Head of caudate nucleus (tissue), 42 donors: ENCODE measurements at regions not wholly inside any gene's neighbourhood (a gene's known extent, or its start where the extent isn't known, plus 50 kb on each side); places are given as distances from the start of the nearest gene placed in this dataset.

Experiments
- DNase-seq, 42 donors: peaks; one replicate each; pipeline versions ENCODE4 v3.0.0 to v3.0.0-alpha.2; 2020 to 2021; ENCODE audit warnings: mixed read lengths in 7 of 42
- intact Hi-C: fragments of 100-400 bp; cut with DNase I; formaldehyde crosslinking; loops from one replicate; pipeline ENCODE4 v1.15.0; 2022

DNA sequence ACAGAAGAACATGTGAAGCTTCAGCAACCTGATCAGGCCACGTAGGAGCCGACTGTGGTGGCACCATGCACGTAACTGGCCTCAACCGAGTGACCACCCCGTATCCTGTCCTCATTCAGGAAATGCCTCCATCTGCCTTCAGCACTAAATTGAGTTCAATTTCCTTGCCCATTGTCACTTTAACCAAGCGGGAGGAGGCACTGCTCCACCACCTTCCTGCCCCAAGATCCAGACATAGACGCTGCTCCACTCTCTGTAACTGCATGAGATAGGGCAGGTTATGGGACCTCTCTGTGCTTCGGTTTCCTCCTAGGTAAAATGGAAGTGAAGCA is 80.1 kb upstream of the POMGNT2 start:
- intact Hi-C loops = no loop called here
- DNase-seq = no peak

DNA sequence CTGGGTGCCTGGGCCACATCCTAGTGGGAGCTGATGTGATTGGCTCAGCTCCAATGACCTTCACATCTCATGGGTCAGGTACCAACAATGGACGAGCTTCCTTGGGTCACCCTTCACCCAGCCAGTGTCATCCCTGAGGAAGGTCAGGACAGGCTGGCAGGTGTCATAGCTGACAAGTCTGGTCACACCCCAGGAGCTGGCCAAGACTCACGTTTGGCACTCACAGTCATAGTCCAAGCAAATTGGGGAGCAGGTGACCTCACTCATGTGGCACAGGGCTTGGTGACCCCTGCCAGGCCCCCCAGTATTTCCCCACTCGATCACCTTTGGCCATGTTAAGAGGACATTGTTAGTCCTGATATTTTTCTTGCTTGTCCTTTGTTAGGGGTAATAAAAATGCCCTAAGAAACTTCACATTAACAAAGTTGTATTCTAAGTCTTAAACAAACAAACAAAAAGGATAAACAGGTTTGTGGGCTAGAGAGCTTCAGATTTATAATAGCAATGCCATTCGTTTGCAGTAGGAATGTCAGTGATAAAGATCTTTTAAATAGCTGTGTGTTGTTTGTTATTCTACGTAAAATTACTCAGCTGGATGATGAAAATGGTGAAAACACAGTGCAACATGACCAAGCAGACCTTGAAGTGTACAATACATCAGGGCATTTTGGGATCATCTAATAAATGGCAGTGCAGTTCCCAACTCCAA is 79.5 kb upstream of the POMGNT2 start:
- no peak for DNase-seq
- intact Hi-C loops = no loop called here

DNA sequence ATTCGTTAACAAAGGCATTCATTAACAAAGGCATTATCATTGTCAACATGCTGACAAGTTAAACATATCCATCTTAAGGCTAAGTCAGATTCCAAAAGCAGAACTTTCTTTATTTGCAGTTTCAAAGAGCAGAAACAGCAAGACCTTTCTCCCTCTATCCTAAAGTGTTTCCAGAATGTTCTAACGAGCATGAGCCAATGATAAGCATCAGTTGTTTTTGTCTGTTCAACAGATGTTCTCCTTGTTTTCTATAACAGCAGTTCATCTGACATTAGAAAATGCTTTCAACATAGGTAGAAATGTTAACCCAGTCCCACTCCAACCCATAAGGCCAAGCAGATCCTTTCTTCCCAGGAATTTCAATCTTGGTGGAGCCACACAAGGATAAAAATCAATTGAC is 77.6 kb upstream of the POMGNT2 start:
- intact Hi-C loops = no loop called here
- DNase-seq = no peak

DNA sequence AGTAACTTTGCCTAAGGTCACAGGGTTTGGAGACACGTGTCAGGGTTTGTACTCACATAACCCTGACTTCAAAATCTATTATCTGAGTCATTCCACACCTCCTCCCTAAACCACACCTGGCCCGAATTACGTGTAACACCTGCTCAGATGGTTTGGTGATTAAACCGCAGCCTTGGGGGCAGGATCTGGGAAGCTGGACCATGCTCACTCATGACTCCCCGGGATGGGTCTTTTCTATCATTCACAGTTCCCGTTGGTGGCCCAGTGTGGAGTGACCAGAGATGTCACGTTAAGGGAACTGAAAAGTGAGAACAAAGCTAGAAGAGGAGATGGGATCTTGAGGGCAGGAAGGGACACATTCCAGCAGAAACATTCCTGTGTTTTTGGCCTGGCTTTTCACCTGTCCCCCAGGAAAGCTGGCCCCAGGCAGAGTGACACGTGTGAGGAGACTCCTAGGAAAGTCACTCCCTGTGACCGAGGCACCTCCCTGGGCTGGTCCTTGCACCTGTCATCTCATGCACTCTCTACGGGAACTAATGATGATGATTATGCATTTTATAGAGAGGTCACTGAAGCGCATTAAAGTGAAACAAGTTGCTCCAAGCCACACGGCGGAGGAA is 75.4 kb upstream of the POMGNT2 start:
- intact Hi-C loops = no loop called here
- peak in 3 of 42 donors; percentile 11 to 36 (median 18) for DNase-seq

DNA sequence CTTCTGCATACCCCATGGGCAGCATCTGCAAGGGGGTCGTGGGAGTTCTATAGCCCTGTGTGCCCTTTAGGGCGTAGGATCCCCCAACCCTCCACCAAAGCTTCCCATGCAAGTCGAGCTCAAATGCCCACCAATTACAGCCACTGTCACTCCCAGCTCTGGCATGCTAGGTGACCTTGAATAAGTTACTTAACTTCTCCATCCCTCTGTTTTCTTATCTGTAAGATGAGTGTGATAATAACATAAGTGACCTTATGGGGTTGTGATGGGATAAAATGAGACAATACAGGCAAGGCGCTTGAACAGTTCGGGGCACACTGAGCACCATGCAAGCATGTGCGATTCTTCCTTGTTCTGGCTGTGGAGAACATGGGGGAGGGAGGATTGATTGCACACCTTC is 74.8 kb upstream of the POMGNT2 start:
- DNase-seq = peak in 1 of 42 donors; percentile 6
- intact Hi-C loops = no loop called here

DNA sequence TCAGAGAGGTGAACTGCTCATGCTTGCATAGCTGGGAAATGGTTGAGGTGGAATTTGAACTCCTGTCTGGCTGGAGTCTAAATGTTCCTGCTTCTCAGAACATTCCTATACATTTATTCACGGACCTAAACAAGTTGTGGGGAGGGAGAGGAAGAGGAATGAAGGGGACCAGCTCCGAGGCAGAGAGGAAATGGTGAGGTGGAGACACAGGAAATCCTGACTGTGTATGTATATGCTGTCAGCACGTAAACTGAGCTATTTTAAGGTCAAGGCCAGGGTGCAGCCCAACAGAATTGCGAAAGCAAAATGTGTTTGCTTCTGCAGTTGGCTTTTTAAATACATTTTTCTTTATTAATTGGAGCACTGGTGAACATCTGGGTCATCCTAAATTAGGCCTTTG is 74.1 kb upstream of the POMGNT2 start:
- intact Hi-C loops = no loop called here
- no peak for DNase-seq

- intact Hi-C loops = no loop called here
- DNase-seq = peak in 1 of 42 donors; percentile 30
These were observed 73.0 kb upstream of the POMGNT2 start for GRCh38 chr3:43178891-43179366.

GRCh38 chr3:43177085-43177484 is 71.2 kb upstream of the POMGNT2 start:
- intact Hi-C loops = no loop called here
- DNase-seq = peak in 1 of 42 donors; percentile 21

- intact Hi-C loops = no loop called here
- DNase-seq = peak in 1 of 42 donors; percentile 18
These were observed 70.8 kb upstream of the POMGNT2 start for GRCh38 chr3:43176666-43177065.

DNA sequence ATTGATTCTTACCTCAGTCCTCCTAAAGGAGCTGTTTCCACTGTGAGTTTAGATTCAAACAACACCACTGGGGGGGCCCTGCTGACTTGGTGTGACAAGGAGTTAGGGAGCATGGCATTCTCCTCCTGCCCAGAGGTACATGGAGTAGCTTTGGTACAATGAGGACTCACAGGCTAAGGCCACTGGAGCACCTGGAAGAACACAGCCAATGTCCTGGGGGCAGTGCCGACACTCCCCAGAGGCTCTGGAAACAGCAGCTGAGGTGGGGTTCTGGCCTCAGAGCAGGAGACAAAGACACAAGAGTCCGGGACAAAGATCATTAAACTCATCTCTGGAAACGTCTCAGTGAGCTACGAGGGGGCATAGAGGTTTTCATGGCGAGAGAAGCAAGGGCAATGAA is 69.7 kb upstream of the POMGNT2 start:
- intact Hi-C loops = no loop called here
- DNase-seq = peak in 1 of 42 donors; percentile 9

DNA sequence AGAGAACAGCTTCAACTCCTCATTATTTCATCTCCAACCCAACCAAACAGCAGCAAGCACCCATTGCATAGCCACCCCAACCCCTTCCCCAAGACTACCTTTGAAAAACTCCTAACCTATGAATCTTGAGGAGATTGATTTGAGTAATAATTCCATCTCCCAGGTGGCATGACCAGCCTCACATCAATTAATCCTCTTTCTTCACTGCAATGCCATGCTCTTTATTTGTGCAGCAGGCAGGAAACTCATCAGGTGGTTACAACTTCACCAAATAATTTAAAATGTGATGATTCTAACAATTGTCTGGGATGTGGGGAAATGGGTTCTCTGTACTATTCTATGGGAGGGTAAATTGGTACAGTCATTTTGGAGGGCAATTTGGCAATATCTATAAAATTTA is 68.1 kb upstream of the POMGNT2 start:
- intact Hi-C loops = no loop called here
- DNase-seq = no peak

- intact Hi-C loops = no loop called here
- DNase-seq = no peak
These were observed 65.9 kb upstream of the POMGNT2 start for GRCh38 chr3:43171748-43172147.

- intact Hi-C loops = no loop called here
- DNase-seq = peak in 1 of 42 donors; percentile 9
These were observed 64.7 kb upstream of the POMGNT2 start for GRCh38 chr3:43170553-43170952.

- peak in 1 of 42 donors; percentile 12 for DNase-seq
- intact Hi-C loops = no loop called here
These were observed 64.1 kb upstream of the POMGNT2 start for GRCh38 chr3:43169987-43170386.

GRCh38 chr3:43166406-43166805 is 60.5 kb upstream of the POMGNT2 start:
- intact Hi-C loops = no loop called here
- DNase-seq = no peak

DNA sequence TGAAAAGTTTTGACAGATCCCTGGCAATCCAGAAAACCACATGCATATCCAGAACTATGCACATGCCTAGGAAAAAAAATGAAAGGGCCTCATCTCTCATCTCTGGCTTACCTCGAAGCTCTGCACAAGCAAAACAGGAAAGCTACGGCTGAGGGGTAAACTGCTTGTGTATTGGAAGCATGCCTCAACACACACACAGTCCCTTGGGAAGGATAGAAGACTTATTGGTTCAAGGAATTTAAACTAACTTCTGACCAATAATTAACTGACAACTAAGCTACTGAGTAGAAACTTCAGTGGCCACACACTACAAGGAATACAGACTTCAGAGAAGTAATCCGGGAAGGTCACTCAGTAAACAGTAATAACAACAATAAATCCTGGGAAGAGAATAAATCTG is 59.9 kb upstream of the POMGNT2 start:
- no peak for DNase-seq
- intact Hi-C loops = no loop called here

DNA sequence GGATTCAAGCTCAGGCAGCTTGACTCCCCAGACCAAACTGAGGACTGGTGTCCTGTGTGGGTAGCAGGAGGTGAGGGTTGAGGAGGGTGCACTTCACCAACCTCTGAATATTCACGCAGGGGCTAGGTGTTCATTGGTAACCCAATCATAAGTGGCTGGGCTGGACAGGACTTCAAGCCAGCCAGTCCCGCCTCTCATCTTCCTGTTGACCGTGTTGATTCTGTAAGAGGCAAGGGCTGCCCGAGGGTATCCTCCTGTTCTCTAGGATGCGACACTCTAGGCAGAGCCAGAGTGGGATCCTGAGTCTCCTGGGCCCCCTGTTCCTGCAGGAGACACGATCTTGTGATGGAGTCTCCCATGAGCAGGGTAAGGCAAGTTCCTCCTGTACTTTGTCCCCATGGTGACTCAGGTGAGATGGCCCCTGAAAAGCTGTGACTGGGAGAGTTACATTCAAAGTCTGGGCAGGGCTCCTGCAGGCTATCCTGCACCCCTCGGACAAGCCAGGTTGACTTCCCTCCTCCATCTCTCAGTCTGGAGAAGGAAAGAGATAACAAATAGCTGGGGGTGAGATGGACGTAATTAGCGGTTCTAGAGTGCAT is 58.1 kb upstream of the POMGNT2 start:
- DNase-seq = no peak
- intact Hi-C loops = no loop called here

DNA sequence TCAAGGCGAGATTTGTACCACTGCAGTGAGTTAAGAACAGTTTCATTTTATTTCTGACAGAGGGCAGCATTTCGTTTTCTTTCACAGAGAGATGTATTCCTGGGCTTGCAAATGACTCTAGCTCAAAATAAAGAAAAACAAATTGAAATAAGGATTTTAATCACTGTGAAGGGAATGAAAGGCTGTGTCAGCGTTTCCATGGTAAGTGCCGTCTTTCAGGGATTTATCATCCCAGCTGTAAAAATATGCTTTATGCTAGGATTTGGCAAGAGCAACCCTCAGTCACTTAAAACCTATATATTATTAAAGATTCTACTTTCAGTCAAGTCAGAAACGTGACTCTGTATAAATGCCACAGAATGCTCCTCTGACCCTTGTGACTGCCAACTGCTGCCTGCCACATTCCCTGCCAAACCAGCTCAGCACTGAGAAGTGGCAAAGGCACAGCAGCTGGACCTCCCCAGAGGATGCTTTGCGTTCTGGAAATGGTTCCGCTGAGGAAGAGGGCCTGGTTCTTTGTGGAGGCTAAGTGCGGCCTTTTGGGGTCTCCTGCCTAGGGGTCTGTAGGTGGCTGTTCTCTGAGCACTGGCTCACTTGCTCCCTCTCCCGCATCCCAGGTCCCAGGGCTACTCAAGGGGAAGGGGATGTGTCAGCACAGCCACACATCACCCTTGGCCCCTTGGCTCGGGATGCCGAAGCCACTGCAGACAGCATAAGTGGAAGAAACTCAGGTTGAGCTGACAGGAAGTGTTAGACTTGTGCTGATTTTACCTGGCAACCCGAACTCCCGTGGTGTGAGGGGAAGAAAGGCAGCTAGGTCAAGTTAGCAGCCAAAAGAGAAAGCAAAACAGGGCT is 56.6 kb upstream of the POMGNT2 start:
- intact Hi-C loops = no loop called here

GRCh38 chr3:43161684-43162229 is 55.9 kb upstream of the POMGNT2 start:
- intact Hi-C loops = no loop called here
- DNase-seq = no peak

More for the DNA sequence above, 56.6 kb upstream of the POMGNT2 start:
- peak in 1 of 42 donors; percentile 11 for DNase-seq
